Head of caudate nucleus (tissue), 42 donors: ENCODE measurements at regions not wholly inside any gene's neighbourhood (a gene's known extent, or its start where the extent isn't known, plus 50 kb on each side); places are given as distances from the start of the nearest gene placed in this dataset.

Source experiments
- DNase-seq, 42 donors: peaks; one replicate each; pipeline versions ENCODE4 v3.0.0 to v3.0.0-alpha.2; 2020 to 2021; ENCODE audit warnings: mixed read lengths in 7 of 42
- intact Hi-C: fragments of 100-400 bp; cut with DNase I; formaldehyde crosslinking; loops from one replicate; pipeline ENCODE4 v1.15.0; 2022

DNA sequence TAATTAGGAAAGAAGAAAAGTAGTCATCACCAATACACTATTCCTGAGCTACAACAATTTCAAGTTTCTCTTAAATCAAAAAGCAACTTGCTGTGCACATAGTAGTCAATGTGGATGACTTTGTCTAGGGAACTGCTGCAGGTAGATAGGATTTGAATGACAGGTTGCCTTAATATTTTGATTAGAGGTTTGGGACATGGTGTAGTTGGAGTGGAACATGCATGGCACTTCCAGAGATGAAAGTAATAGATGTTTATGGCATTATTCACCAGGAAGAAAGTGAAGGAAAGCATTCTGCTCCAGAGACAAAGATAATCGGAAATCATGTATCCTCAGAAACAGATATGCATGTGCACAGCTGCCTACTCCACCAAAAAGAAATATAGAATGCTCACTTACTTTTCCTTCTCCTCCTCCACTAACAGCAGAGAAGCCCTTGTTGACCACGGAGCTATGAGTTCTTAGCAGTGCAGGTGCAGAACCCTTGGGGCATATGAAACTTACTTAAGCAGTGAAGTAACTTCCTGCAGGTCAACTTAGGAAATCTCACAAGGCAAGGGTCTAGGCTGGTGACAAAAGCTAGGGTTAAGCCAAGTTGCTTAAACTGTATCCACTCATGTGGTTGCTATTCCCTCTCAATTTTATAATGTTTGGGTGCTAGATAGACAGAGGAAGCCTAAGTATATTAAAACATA lies 390.8 kb downstream of the HNRNPD start:
- no peak for DNase-seq
- intact Hi-C loops: no loop called here

- intact Hi-C loops: no loop called here
- no peak for DNase-seq
Observed at GRCh38 chr4:81981218-81981617, 392.6 kb downstream of the HNRNPD start.

DNA sequence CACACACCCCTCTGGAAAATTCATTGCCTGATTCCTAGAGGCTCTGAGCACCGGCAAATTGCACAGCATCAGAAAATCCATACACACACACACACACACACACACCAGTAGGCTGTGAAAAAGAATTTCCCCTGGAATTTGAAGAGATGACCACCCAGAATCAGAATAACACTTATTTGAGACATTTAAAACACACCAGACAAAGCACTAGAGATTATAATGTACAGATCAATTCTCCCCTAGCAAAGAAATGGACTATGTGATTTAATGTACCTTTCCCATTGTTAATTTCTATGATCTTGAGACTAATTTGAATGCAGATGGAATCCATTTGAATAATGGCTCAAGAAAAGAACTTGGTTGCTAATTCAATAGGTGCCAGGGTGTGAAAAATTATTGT lies 399.3 kb downstream of the HNRNPD start:
- no peak for DNase-seq
- intact Hi-C loops: no loop called here

GRCh38 chr4:81971637-81972381 lies 402.0 kb downstream of the HNRNPD start:
- no peak for DNase-seq
- intact Hi-C loops: no loop called here

DNA sequence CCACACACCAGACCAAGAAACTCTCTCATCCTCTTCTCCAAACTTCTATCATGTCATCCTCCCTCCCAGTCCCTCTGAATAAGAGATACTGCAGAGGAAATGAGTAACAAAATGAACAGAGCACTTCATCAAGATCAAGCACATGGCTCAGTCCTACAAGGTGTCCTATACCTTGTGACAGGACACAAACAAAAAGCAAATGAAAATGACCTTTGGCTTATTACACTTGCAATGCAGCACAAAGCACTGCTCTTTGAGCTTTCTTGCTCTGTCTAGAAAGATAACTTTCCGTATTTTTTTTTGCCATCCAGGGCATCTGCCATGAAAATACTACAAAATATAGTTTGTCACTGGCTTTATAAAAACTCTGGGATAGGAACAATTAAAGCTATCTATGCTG lies 402.7 kb downstream of the HNRNPD start:
- no peak for DNase-seq
- intact Hi-C loops: no loop called here

- no peak for DNase-seq
- intact Hi-C loops: no loop called here
Observed at GRCh38 chr4:81970454-81970853, 403.3 kb downstream of the HNRNPD start.

DNA sequence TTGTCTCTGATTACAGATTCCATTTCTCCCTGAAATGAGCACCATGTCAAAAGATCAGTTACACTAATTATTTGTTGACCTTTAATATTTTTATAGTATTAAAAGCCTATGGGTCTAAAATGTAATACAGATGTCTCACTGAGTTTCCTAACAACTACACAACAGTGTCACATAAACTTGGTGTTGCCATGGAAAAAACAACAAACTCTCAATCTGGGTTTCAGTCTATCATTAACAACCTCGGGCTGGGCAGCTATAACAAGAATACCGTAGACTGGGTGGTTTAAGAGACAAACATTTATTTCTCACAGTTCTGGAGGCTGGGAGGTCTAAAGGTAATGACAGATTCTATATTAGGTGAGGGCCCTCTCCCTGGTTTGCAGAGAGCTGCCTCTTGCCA lies 407.1 kb downstream of the HNRNPD start:
- DNase-seq: no peak
- intact Hi-C loops: no loop called here

GRCh38 chr4:81965911-81966310 lies 407.9 kb downstream of the HNRNPD start:
- intact Hi-C loops: no loop called here
- no peak for DNase-seq

- intact Hi-C loops: no loop called here
- DNase-seq: no peak
Observed at GRCh38 chr4:81965454-81965853, 408.3 kb downstream of the HNRNPD start.

GRCh38 chr4:81963763-81964020 lies 410.1 kb downstream of the HNRNPD start:
- DNase-seq: no peak
- intact Hi-C loops: no loop called here

GRCh38 chr4:81963015-81963762 lies 410.6 kb downstream of the HNRNPD start:
- intact Hi-C loops: no loop called here
- no peak for DNase-seq

DNA sequence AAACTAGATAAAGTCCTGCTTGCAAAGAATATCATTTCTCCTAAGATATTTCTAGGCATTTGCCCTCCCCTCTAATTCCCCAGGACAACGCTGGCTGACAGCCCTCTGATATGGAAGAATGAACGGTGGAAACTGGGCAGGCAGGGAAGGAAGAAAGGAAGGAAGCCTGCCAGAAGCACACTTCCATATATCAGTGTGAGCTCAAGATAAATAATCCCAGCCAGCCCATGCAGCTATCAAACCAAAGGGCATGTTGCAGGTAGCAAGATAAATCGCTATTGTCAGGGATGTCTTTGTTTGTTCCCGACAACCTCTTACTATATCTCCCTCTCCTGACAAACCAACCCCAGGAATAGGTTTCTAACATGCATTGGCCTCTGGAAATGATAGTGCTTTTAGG lies 412.8 kb downstream of the HNRNPD start:
- intact Hi-C loops: no loop called here
- no peak for DNase-seq

DNA sequence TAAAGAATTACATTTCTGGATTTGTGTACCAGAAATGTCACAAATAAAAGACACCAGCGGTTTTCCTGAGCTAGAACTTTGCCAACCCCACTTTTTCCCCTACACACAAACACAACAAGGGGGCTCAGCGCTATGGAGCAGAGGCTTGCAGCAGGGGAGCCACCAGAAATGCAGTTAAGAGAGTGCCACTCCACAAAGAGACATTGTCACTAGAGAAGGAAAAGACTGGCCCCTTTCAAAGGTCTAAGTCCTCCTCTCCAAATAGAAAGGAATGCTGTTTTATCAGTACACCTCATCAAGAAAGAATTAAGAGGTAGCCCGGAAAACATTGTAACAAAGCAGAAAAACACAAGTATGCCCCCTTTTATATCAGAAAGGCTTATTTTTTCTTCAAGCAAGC lies 419.5 kb downstream of the HNRNPD start:
- no peak for DNase-seq
- intact Hi-C loops: no loop called here

DNA sequence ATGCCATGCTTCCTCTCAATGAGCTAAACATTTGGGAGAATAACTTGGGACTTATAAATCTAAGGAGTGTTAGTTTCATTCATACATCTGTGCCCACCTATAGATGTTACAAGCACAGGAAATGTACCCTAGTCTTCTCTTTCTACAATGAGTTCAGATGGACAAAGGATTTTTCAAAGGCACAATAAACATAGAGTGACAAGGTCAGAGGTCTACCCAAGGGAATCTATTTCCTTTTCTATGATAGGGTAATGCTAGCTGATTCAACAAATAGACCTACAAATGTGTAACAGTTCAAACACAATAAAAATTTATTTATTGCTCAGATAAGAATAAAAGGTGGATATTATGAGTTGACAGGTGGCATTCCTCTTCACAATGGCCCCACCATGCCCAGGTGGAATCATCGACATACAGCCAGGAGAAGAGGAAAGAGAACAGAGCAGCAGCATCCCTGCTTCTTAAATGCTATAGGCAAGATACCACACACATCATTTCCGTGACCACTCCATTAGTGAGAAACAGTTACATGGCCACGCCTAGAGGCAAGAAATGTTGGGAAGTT lies 421.8 kb downstream of the HNRNPD start:
- no peak for DNase-seq
- intact Hi-C loops: no loop called here

DNA sequence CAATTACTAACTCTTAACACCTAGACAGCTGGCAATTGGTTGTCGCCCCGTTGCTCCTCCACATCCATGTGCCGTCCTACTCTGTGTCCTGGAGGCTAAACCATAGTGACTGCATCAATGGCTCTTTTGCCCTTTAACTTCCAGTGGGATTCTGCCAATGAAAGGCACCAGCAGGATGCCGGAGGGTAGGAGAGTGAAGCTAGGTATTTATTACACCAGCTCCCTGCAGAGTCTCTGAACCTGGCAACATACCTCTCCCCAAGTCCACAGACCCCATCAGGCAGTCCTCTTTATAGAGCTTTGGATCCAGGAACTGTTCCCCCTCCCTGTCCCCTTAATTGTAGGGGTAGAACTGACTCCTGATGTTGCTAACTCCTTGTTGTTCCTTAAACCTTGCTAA lies 426.8 kb downstream of the HNRNPD start:
- DNase-seq: no peak
- intact Hi-C loops: no loop called here

- no peak for DNase-seq
- intact Hi-C loops: no loop called here
Observed at GRCh38 chr4:81930506-81931238, 443.1 kb downstream of the HNRNPD start.

GRCh38 chr4:81923140-81923539 lies 450.7 kb downstream of the HNRNPD start:
- DNase-seq: no peak
- intact Hi-C loops: no loop called here

DNA sequence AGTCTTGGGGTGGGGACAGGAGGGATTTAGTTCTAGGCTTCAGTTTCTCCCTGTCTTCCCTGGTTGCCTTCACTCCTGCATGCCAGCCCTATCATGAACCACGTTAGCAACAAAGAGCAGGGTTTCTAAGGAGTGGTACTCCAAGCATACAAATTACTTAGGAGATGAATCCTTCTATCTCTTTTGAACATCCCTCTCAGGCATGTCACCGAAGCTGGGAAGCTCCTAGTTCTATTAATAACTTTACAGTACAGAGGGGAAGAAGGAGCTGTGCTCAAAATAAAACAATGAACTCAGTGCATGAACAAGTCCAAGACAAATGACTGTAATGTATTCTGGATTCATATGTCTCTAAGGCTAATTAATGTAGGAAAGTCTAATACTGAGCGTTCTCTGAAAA lies 450.6 kb upstream of the RASGEF1B start:
- peak in 22 of 42 donors; percentile 6 to 74 (median 22) for DNase-seq
- intact Hi-C loops: no loop called here

GRCh38 chr4:81921751-81922159 lies 450.0 kb upstream of the RASGEF1B start:
- intact Hi-C loops: no loop called here
- DNase-seq: peak in 3 of 42 donors; percentile 2 to 8 (median 7)

DNA sequence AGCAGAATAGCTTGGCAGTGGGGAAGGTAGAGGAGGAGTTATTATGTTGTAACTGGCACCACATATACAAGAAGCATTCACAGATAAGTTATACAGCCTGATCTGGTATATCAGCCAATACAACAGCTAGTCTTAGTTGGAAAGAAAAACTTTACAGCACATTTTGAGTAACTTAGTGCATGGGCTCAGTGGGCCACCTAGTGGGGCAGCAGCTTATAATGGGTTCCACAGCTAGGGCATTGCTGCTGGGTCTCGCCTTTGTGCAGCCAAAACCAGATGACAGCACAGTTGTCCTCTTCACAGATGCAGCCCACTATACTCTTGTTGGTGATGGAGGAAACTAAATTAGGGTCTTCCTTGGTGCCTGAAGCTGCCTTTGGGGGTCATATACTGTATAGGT lies 448.1 kb upstream of the RASGEF1B start:
- intact Hi-C loops: no loop called here
- DNase-seq: peak in 3 of 42 donors; percentile 2 to 34 (median 21)
